Cardiac fibroblast (primary cell): ENCODE measurements at regions not wholly inside any gene's neighbourhood (a gene's known extent, or its start where the extent isn't known, plus 50 kb on each side); places are given as distances from the start of the nearest gene placed in this dataset.
A peak's percentile ranks its signal among the peaks of the same experiment; 100 is the strongest.

Experiments
- DNase-seq, 2 donors: peaks; one replicate each; pipeline versions ENCODE4 v3.0.0 to v3.0.0-alpha.2; 2010; ENCODE audit warnings: low read depth in 2 of 2
- H3K4me3 ChIP-seq, 2 donors: replicated peaks in 1 of 2; 1 replicate in 1 of 2; 2 replicates in 1 of 2; pipeline ENCODE4 v1.5.1; 2011; ENCODE audit warnings: low read depth in 2 of 2, low read length in 2 of 2, mild to moderate bottlenecking in 2 of 2, moderate library complexity in 1 of 2
- TF ChIP-seq, protein P1 (sequence below): IDR thresholded peaks from one replicate; pipeline ENCODE4 v1.5.1; 2011; ENCODE audit warnings: low read depth, mild to moderate bottlenecking, low read length, inconsistent platforms

- no peak overlapping the region for H3K4me3 ChIP-seq
- TF ChIP-seq, protein P1, sequence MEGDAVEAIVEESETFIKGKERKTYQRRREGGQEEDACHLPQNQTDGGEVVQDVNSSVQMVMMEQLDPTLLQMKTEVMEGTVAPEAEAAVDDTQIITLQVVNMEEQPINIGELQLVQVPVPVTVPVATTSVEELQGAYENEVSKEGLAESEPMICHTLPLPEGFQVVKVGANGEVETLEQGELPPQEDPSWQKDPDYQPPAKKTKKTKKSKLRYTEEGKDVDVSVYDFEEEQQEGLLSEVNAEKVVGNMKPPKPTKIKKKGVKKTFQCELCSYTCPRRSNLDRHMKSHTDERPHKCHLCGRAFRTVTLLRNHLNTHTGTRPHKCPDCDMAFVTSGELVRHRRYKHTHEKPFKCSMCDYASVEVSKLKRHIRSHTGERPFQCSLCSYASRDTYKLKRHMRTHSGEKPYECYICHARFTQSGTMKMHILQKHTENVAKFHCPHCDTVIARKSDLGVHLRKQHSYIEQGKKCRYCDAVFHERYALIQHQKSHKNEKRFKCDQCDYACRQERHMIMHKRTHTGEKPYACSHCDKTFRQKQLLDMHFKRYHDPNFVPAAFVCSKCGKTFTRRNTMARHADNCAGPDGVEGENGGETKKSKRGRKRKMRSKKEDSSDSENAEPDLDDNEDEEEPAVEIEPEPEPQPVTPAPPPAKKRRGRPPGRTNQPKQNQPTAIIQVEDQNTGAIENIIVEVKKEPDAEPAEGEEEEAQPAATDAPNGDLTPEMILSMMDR: no peak
- DNase-seq: no peak
Observed at GRCh38 chr17:72518753-72519597, 398.2 kb downstream of the SOX9 start.

GRCh38 chr17:72519598-72519936, 398.7 kb downstream of the SOX9 start:
- TF ChIP-seq, protein P1: no peak
- no peak for DNase-seq
- no peak overlapping the region for H3K4me3 ChIP-seq

- no peak overlapping the region for H3K4me3 ChIP-seq
- no peak for DNase-seq
- TF ChIP-seq, protein P1: no peak
Observed at GRCh38 chr17:72520665-72521303, 400.0 kb downstream of the SOX9 start.

DNA sequence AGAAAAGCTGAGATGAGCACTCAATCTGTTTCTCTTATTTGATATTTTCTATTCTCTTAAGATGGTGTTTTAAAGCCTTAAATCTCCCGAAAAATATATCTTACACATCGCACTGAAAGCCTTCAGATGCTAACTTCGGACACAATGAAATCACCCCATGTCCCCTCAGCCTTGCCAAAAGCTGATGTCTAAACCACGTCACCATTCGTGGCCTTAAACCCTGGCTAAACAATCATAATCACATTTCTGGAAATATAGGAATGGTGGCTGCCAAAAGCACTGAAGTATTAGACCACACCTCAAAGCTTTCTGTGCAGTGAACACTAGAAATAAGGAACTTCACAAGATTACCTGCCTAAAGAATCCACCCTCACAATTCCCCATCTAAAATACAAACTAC, 402.7 kb downstream of the SOX9 start:
- TF ChIP-seq, protein P1: no peak
- peak in 1 of 2 donors; percentile 32 for DNase-seq
- no peak overlapping the region for H3K4me3 ChIP-seq

DNA sequence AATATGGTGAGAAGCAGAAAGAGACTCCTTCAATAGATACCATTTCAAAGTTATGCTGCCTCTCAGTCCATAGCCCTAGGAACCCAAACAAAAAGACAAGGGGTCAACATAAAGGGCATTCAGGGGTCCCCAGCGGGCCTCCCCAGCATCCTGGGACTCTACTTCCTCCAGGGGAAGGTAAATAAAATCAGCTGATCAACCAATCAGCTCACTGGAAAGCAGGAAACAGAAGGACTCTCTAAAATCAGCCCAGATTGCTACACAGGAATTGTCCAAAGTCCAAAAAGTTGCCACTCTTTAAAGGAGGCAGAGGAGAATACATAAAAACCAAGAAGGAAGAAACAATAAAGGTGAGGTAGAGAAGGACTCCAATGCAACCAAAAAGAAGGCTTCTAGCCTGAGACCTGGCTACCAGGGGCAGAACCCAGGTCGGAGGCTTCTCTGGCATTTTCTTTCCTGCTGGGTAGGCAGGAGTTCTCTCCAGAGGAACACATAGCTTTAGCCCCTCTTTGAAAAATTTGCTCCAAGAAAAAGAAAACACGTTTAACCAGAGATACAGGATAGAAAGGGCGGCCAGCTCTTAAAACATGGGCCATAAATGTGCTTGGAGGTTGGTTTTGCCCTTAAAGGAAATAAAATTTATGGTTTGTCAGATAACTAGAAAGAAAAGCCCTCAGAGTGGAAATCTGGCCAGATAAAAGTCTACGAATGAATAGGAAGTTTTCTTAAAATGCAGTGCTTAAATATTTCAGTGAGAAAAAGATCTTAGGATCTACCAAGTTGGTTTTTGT, 404.6 kb downstream of the SOX9 start:
- DNase-seq: no peak
- no peak overlapping the region for H3K4me3 ChIP-seq
- TF ChIP-seq, protein P1: no peak

- DNase-seq: no peak
- TF ChIP-seq, protein P1: no peak
- H3K4me3 ChIP-seq: no peak overlapping the region
Observed at GRCh38 chr17:72526769-72527168, 405.9 kb downstream of the SOX9 start.
